H9 (cell line): ENCODE measurements at regions not wholly inside any gene's neighbourhood (a gene's known extent, or its start where the extent isn't known, plus 50 kb on each side); places are given as distances from the start of the nearest gene placed in this dataset.

Experiments used
- DNase-seq: peaks from one replicate; pipeline ENCODE4 v3.0.0-alpha.2; 2017
- H2AFZ ChIP-seq: one replicate; pipeline ENCODE4 v1.6.1; 2013; ENCODE audit warnings: mild to moderate bottlenecking, low read length, control low read depth, moderate library complexity
- H2AK5ac ChIP-seq: 2 replicates; pipeline ENCODE4 v1.6.1; 2013; ENCODE audit warnings: low read length, control low read depth, mixed read lengths; ENCODE audit not compliant: insufficient read length
- H2BK120ac ChIP-seq: one replicate; pipeline ENCODE4 v1.6.1; 2013; ENCODE audit warnings: low read depth, mild to moderate bottlenecking, low read length, control low read depth, inconsistent platforms; ENCODE audit not compliant: poor library complexity, severe bottlenecking
- H2BK12ac ChIP-seq: 2 replicates; pipeline ENCODE4 v1.6.1; 2013; ENCODE audit warnings: low read length, control low read depth, mixed read lengths, low read depth; ENCODE audit not compliant: insufficient read length
- H2BK15ac ChIP-seq: 2 replicates; pipeline ENCODE4 v1.6.1; 2013; ENCODE audit warnings: low read depth, low read length, control low read depth
- H2BK20ac ChIP-seq: one replicate; pipeline ENCODE4 v1.6.1; 2013; ENCODE audit warnings: low read depth, mild to moderate bottlenecking, low read length, control low read depth, inconsistent platforms; ENCODE audit not compliant: poor library complexity, severe bottlenecking
- H2BK5ac ChIP-seq: 2 replicates; pipeline ENCODE4 v1.6.1; 2013; ENCODE audit warnings: low read length, control low read depth, mixed read lengths; ENCODE audit not compliant: insufficient read length
- H3K14ac ChIP-seq: 2 replicates; pipeline ENCODE4 v1.6.1; 2013; ENCODE audit warnings: low read length, control low read depth; ENCODE audit not compliant: insufficient read depth
- H3K18ac ChIP-seq: 2 replicates; pipeline ENCODE4 v1.6.1; 2013; ENCODE audit warnings: low read depth, mild to moderate bottlenecking, mixed read lengths, low read length, control low read depth; ENCODE audit not compliant: insufficient read length
- H3K23ac ChIP-seq: 2 replicates; pipeline ENCODE4 v1.6.1; 2013; ENCODE audit warnings: low read length, control low read depth, mixed read lengths, low read depth; ENCODE audit not compliant: insufficient read length
- H3K23me2 ChIP-seq: 2 replicates; pipeline ENCODE4 v1.6.1; 2013; ENCODE audit warnings: low read depth, mild to moderate bottlenecking, mixed read lengths, low read length, control low read depth; ENCODE audit not compliant: insufficient read length, poor library complexity, severe bottlenecking
- H3K27ac ChIP-seq: 2 replicates; pipeline ENCODE4 v1.5.1; 2013; ENCODE audit warnings: low read length, control low read depth, mixed read lengths, low read depth; ENCODE audit not compliant: insufficient read length
- H3K27me3 ChIP-seq: 2 replicates; pipeline ENCODE4 v1.6.1; 2013; ENCODE audit warnings: low read length, control low read depth, inconsistent platforms; ENCODE audit not compliant: insufficient read depth
- H3K4ac ChIP-seq: 2 replicates; pipeline ENCODE4 v1.6.1; 2013; ENCODE audit warnings: low read depth, mild to moderate bottlenecking, control low read depth, inconsistent platforms, low read length, moderate library complexity
- H3K4me1 ChIP-seq: 2 replicates; pipeline ENCODE4 v1.6.1; 2013; ENCODE audit warnings: low read length, control low read depth, inconsistent platforms; ENCODE audit not compliant: insufficient read depth
- H3K4me2 ChIP-seq: 2 replicates; pipeline ENCODE4 v1.6.1; 2013; ENCODE audit warnings: low read length, control low read depth, mixed read lengths; ENCODE audit not compliant: insufficient read length, insufficient read depth
- H3K56ac ChIP-seq: 2 replicates; pipeline ENCODE4 v1.6.1; 2013; ENCODE audit warnings: low read depth, mild to moderate bottlenecking, mixed read lengths, low read length, control low read depth; ENCODE audit not compliant: insufficient read length
- H3K79me1 ChIP-seq: 2 replicates; pipeline ENCODE4 v1.6.1; 2013; ENCODE audit warnings: low read depth, mild to moderate bottlenecking, moderate library complexity, low read length, control low read depth, inconsistent platforms; ENCODE audit not compliant: insufficient read depth, poor library complexity, severe bottlenecking
- H3K79me2 ChIP-seq: 2 replicates; pipeline ENCODE4 v1.6.1; 2013; ENCODE audit warnings: low read length, control low read depth, inconsistent platforms; ENCODE audit not compliant: insufficient read depth
- H3K9ac ChIP-seq: 2 replicates; pipeline ENCODE4 v1.6.1; 2013; ENCODE audit warnings: low read length, control low read depth, mixed read lengths; ENCODE audit not compliant: insufficient read length; ENCODE audit errors: extremely low read depth
- H3K9me3 ChIP-seq: one replicate; pipeline ENCODE4 v1.6.1; 2013; ENCODE audit warnings: low read depth, low read length, inconsistent platforms; ENCODE audit not compliant: control insufficient read depth
- H3T11ph ChIP-seq: one replicate; pipeline ENCODE4 v1.6.1; 2013; ENCODE audit warnings: mild to moderate bottlenecking, low read length, control low read depth, inconsistent platforms
- H4K20me1 ChIP-seq: one replicate; pipeline ENCODE4 v1.6.1; 2013; ENCODE audit not compliant: control insufficient read depth, insufficient read length, insufficient read depth
- H4K5ac ChIP-seq: 2 replicates; pipeline ENCODE4 v1.6.1; 2013; ENCODE audit warnings: low read depth, mild to moderate bottlenecking, mixed read lengths, low read length, control low read depth; ENCODE audit not compliant: insufficient read length
- H4K8ac ChIP-seq: replicated peaks from 2 replicates; pipeline ENCODE4 v1.6.1; 2013; ENCODE audit warnings: low read length, control low read depth, mixed read lengths, low read depth; ENCODE audit not compliant: insufficient read length
- H4K91ac ChIP-seq: 2 replicates; pipeline ENCODE4 v1.6.1; 2013; ENCODE audit warnings: low read depth, mild to moderate bottlenecking, moderate library complexity, mixed read lengths, low read length, control low read depth; ENCODE audit not compliant: insufficient read length
- H3K27ac Mint-ChIP-seq, 3 experiments: 2 replicates in 2 of 3; 3 replicates in 1 of 3; pipeline ENCODE4 v1.8.0; 2020 to 2021; ENCODE audit warnings: mixed read lengths in 3 of 3, mild to moderate bottlenecking in 1 of 3, moderate library complexity in 1 of 3
- H3K27me3 Mint-ChIP-seq: 2 replicates; pipeline ENCODE4 v1.8.0; 2021; ENCODE audit warnings: low read depth, mild to moderate bottlenecking, moderate library complexity, mixed read lengths
- H3K36me3 Mint-ChIP-seq, 3 experiments: 2 replicates in 2 of 3; 3 replicates in 1 of 3; pipeline ENCODE4 v1.8.0; 2020 to 2021; ENCODE audit warnings: low read depth in 3 of 3, mixed read lengths in 3 of 3; ENCODE audit not compliant: insufficient read depth in 1 of 3
- H3K4me1 Mint-ChIP-seq, 2 experiments: 2 replicates each; pipeline ENCODE4 v1.8.0; 2020; ENCODE audit warnings: mixed read lengths in 2 of 2
- H3K4me3 Mint-ChIP-seq, 2 experiments: 2 replicates in 1 of 2; 3 replicates in 1 of 2; pipeline ENCODE4 v1.8.0; 2020 to 2021; ENCODE audit warnings: mild to moderate bottlenecking in 2 of 2, mixed read lengths in 2 of 2, moderate library complexity in 1 of 2
- H3K9me3 Mint-ChIP-seq, 2 experiments: 2 replicates in 1 of 2; 3 replicates in 1 of 2; pipeline ENCODE4 v1.8.0; 2020; ENCODE audit warnings: mild to moderate bottlenecking in 2 of 2, mixed read lengths in 2 of 2, moderate library complexity in 1 of 2
- CTCF ChIP-seq: fragments of 200-600 bp; sonication (generic); conservative IDR thresholded peaks from 3 replicates; pipeline ENCODE4 v1.8.0; 2021; ENCODE audit warnings: antibody characterized with exemption, mild to moderate bottlenecking
- WGBS: extraction: QIAGEN DNeasy Blood & Tissue Kit; methylation state at CpG from one replicate; pipeline ENCODE4 v1.1.7; 2013; ENCODE audit warnings: missing lambda C conversion rate, low lambda C conversion rate, mixed read lengths; ENCODE audit not compliant: insufficient read length; ENCODE audit errors: extremely low coverage; 5-methylcytosine and 5-hydroxymethylcytosine counted together

GRCh38 chr4:140250989-140251552, 97.1 kb upstream of the MAML3 start:
- peak overlapping the region in 2 of 3 experiments; percentile 49 to 59; a peak in 2 of 7 replicates for H3K27ac Mint-ChIP-seq
- no peak overlapping the region for H3K9ac ChIP-seq
- no peak overlapping the region for H4K8ac ChIP-seq
- DNase-seq, result no peak
- no peak overlapping the region for H2BK12ac ChIP-seq
- peaks cover 5% of the 10 kb centered on the region; the same call in 1 of the 2 replicates for H3K4me1 ChIP-seq
- H3K4me2 ChIP-seq, result no peak overlapping the region
- no peak overlapping the region for H2BK120ac ChIP-seq
- H3K23ac ChIP-seq, result no peak overlapping the region
- no peaks in the 10 kb centered on the region for H3K79me1 ChIP-seq
- H3K4me3 Mint-ChIP-seq, result no peak overlapping the region
- H3K36me3 Mint-ChIP-seq, result no peaks in the 10 kb centered on the region
- no peaks in the 10 kb centered on the region for H3K9me3 Mint-ChIP-seq
- H4K5ac ChIP-seq, result no peak overlapping the region
- H3K27me3 Mint-ChIP-seq, result peaks cover 37% of the 10 kb centered on the region
- H3K4me1 Mint-ChIP-seq, result peaks cover 28 to 38% of the 10 kb centered on the region in 2 experiments
- H3K23me2 ChIP-seq, result peaks cover 6% of the 10 kb centered on the region
- no peaks in the 10 kb centered on the region for H3K9me3 ChIP-seq
- H2BK5ac ChIP-seq, result no peak overlapping the region
- H2AK5ac ChIP-seq, result no peak overlapping the region
- H2AFZ ChIP-seq, result no peak overlapping the region
- no peak overlapping the region for H3K4ac ChIP-seq
- H2BK20ac ChIP-seq, result no peak overlapping the region
- H3K27me3 ChIP-seq, result no peaks in the 10 kb centered on the region; the same call in 1 of the 2 replicates
- no peak overlapping the region for H3K56ac ChIP-seq
- no peak overlapping the region for H3T11ph ChIP-seq
- no peak overlapping the region for H3K18ac ChIP-seq
- H3K27ac ChIP-seq, result no peak overlapping the region
- H3K14ac ChIP-seq, result no peak overlapping the region
- no peaks in the 10 kb centered on the region for H3K79me2 ChIP-seq
- no peak for TF ChIP-seq CTCF
- no peak overlapping the region for H4K91ac ChIP-seq
- H2BK15ac ChIP-seq, result no peak overlapping the region
- no peaks in the 10 kb centered on the region for H4K20me1 ChIP-seq
- WGBS, result no CpG with 5 or more reads among the region's 4 CpGs
